ENCODE measurements at regions not wholly inside any gene's neighbourhood (a gene's known extent, or its start where the extent isn't known, plus 50 kb on each side); places are given as distances from the start of the nearest gene placed in this dataset.
"Not testable (repeated sequence)": the region's sequence is repeated elsewhere in the genome, so short reads cannot be mapped to it uniquely, and the experiment has no call there.

DNA sequence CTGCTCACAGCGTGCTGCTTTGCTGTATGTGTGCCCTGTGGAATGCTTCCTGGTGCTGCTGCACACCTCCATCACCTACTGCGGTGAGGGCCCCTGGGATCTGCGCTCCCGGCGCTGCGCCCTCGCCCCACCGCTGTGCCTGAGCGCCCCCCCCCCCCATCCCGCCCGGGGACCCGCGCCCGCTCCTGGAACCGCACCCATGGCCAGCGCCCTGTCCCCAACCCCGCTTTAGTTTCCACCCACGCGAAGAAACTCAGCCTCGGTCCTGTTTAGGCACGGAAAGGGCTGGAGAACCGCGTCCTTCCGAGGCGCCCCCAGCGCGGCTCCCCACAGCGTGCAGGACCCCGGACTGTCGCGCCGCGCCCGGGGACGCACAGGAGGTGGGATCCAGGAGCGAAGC, 265.5 kb downstream of the POTEB3 start:
- TF ChIP-seq, protein P1, sequence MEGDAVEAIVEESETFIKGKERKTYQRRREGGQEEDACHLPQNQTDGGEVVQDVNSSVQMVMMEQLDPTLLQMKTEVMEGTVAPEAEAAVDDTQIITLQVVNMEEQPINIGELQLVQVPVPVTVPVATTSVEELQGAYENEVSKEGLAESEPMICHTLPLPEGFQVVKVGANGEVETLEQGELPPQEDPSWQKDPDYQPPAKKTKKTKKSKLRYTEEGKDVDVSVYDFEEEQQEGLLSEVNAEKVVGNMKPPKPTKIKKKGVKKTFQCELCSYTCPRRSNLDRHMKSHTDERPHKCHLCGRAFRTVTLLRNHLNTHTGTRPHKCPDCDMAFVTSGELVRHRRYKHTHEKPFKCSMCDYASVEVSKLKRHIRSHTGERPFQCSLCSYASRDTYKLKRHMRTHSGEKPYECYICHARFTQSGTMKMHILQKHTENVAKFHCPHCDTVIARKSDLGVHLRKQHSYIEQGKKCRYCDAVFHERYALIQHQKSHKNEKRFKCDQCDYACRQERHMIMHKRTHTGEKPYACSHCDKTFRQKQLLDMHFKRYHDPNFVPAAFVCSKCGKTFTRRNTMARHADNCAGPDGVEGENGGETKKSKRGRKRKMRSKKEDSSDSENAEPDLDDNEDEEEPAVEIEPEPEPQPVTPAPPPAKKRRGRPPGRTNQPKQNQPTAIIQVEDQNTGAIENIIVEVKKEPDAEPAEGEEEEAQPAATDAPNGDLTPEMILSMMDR (conservative IDR thresholded peaks at IDR 0.05), result not testable (repeated sequence)
- not testable (repeated sequence) for TF ChIP-seq EZH2 (IDR thresholded peaks at IDR 0.05; ENCODE audit: low read depth)
